T-helper 2 cell treated with Interferon-gamma antibody and Interleukin-4, amounts not matched to agents 100 ng/mL and 5 ng/mL, for 36 hours (primary cell): ENCODE measurements at regions not wholly inside any gene's neighbourhood (a gene's known extent, or its start where the extent isn't known, plus 50 kb on each side); places are given as distances from the start of the nearest gene placed in this dataset.
"Not testable (repeated sequence)": the region's sequence is repeated elsewhere in the genome, so short reads cannot be mapped to it uniquely, and the experiment has no call there.

Experiments used
- intact Hi-C: fragments of 100-400 bp; cut with micrococcal nuclease; formaldehyde crosslinking; loops from one replicate; pipeline ENCODE4 v1.15.1; 2023

- intact Hi-C loops: no loop called here
These were observed 213.0 kb downstream of the NKX6-1 start for GRCh38 chr4:84286048-84286447.

GRCh38 chr4:84279678-84280077 lies 219.4 kb downstream of the NKX6-1 start:
- intact Hi-C loops: no loop called here

- intact Hi-C loops: no loop called here
These were observed 221.2 kb downstream of the NKX6-1 start for GRCh38 chr4:84277923-84278322.

GRCh38 chr4:84276752-84277151 lies 222.3 kb downstream of the NKX6-1 start:
- intact Hi-C loops: no loop called here

DNA sequence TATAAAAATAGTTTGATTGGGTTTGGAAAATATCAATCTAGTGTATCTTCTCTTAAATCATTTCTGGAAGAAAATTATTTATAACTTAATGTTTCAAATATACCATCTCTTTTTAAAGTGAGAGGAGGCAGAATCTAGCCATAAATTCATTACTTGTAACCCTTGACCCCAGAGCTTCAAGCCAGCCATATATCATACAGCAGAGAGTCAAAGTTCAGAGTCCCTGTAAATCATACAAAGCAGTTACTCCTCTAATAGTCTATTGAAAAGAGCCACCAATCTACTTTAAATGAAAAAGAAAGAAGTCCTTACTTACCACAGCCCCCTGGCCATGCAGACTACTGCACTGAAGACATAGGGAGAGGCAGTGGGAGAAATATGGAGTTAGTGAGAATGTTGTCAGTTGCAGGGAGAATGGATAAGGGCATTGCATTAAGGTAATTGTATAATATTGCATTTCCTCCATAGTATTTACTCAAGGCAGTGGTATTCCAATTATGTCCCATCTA lies 229.5 kb downstream of the NKX6-1 start:
- intact Hi-C loops: no loop called here

- intact Hi-C loops: no loop called here
These were observed 234.4 kb downstream of the NKX6-1 start for GRCh38 chr4:84264652-84265051.

- intact Hi-C loops: no loop called here
These were observed 235.7 kb downstream of the NKX6-1 start for GRCh38 chr4:84263415-84263814.

DNA sequence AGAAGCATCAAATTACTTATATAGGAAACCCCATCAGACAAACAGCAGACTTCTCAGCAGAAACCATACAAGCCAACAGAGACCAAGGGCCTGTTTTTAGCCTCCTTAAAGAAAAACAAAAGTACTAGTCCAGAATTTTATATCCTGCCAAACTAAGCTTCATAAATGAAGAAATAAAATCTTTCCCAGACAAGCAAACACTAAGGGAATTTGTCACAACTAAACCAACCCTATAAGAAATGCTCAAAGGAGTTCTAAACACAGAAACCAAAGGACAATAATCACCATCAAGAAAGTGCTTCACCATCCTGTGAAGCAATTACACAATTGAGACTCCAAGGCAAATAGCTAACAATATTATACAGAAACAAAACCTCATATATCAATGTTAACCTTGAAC lies 238.6 kb downstream of the NKX6-1 start:
- intact Hi-C loops: no loop called here

DNA sequence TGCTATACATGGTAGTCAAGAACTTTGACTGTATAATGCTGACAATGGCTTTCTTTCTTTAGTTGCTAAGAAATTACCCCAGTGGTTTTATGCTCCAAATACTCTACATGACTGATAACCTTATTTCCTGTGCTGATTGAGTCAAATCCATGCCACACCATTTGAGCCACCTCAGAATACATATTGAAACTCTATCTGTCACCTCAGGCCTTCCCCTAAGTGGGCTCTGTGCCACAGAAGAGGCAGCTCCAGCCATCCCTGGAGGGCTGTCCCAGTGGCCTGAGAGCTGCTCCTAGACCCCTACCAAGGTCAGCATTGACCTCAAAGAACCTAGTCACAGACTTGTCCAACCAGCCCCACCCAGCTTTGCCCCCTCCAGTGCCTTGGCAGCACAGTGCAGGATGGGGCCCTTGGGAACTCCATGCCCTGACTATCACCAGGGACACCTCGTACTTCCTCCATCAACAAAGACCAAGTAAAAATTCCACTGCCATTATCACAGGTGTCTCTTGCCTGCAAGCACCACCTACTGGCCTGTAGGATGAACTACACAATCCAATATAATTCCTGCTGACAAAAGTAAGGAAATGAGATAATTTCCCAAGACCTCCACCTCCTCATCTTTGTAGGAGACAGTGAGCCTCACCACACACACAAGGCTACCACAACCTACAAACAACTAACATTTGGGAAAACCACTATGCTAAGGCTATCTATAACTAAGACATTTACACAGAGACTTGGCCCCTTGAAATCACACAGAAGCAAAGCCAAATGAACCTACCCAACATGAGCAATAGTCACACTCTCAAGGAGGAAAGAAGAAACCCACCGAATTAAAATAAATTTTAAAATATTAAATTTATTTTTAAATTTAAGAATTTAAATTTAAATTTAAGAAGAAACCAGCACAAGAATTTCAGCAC lies 239.9 kb downstream of the NKX6-1 start:
- intact Hi-C loops: no loop called here

GRCh38 chr4:84254537-84254936 lies 244.6 kb downstream of the NKX6-1 start:
- intact Hi-C loops: no loop called here

DNA sequence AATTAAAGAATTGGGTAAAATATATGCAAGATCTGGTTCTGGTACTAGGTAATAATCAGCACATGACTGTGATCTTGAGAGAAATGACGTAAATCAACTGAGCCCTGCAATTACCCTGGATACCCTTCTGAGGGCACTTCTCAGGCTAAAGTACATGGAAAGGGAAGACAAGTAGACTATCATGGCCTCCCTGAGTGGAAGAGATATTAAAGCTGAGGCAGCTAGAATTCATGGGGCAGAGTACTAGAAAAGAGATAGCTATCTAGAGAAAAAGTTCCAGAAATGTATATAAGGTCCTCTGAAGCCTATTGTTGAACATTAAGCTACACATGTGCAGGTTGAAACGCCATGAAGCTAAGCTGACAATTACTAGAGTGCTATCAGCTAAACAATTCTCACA lies 249.6 kb downstream of the NKX6-1 start:
- intact Hi-C loops: no loop called here

DNA sequence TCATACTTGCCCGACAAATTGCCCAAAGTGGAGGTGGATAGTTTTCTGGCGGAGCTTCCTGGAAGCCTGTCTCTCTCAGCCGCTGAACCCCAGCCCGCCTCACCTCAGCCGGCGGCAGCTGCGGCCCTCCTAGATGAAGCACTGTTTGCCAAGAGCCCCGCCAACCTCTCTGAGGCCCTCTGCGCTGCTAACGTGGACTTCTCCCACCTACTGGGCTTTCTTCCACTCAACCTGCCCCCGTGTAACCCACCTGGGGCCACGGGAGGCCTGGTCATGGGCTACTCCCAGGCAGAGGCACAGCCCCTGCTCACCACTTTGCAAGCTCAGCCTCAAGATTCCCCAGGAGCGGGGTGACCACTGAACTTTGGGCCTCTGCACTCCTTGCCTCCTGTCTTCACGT lies 254.1 kb downstream of the NKX6-1 start:
- intact Hi-C loops: not testable (repeated sequence)

- intact Hi-C loops: not testable (repeated sequence)
These were observed 254.7 kb downstream of the NKX6-1 start for GRCh38 chr4:84244346-84244801.

- intact Hi-C loops: no loop called here
These were observed 255.4 kb downstream of the NKX6-1 start for GRCh38 chr4:84243685-84244084.

GRCh38 chr4:84239278-84239845 lies 259.7 kb downstream of the NKX6-1 start:
- intact Hi-C loops: no loop called here

DNA sequence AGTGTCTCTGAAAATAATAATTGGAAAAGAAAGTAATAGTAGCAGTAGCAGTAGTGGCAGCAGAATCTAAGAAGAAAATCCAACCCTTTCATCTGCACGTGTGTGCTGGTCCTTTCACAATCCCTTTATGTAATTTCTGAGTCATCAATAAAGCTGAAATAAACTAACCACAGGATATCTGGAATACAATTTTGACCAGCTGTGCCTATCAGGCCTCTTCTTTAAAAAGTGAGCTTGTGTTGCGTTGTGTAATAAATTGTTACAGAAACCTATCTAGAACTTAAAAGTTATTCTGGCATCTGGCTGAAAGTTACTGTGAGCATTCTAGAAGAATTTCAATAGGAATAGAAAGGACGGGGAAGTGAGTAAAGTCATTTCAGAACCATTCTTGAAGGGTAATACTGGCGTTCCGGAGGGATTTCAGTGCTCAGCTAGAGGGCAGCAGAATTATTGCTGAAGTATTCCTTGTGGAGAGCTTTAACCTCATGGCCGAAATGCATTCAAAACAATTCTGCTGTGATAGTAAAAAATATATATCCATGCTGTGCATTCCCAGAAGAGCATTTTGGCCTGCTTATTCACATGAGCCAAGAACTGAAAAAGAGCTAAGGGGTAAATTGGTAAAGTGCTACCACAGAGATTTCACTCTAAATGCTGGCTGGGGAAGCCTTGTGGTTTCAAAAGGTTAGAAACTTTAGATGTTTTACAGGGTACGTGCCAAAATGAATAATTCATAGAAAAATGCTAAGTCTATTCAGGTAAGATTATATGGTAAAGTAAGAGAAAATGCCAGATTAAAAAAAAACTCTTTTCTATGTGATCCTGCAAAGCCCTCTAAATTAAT lies 260.6 kb downstream of the NKX6-1 start:
- intact Hi-C loops: no loop called here

DNA sequence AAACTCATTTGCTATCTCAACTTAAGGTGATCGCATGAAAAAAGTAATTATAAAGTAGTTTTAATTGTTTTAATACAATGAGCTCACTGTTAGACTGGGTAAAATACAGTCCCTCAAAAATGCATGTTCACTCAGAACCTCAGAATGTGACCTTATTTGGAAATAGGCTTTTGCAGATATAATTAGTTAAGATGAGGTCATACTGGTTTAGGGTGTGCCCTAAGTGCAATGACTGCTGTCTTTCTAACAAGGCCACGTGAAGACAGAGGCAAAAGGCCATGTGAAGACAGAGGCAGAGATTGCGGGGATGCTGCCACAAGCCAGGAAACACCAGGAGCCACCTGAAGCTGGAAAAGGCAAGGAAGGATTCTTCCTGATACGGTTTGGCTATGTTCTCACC lies 262.1 kb downstream of the NKX6-1 start:
- intact Hi-C loops: no loop called here

DNA sequence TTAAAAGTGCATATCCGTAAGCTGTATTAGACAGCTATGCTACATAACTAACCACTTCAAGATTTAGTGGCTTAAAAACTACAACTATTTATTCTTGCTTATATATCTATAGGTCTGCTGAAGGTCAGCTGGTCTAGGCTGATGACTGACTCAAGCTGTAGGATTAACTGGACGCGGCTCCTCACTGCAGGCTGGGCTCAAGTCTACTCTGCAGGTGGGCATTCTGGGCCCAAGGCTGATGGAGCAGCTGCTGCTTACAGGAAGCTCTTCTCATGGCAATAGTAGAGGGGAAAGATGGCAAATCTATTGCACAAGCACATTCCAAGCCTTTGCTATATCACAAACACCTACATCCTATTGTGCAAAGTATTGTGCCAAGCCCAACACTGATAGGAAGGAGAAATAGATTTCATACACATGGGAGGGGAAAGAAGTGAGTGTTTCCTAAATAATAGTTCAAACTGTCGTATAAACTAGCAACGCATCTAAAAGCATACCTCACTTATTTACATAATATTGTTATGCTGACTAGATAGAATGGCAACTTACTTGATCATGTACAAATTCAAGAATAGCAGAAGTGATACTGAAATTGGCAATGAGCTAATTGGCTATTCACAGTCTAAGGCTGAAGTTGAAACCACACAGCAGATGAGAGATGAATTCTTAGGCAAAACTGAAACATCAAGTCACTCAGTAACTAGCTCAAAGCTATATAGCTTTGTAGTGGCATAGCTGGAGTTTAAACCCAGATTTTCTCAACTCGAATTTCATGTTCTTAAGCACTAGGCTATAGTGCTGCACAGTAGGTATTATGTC lies 263.8 kb downstream of the NKX6-1 start:
- intact Hi-C loops: no loop called here

GRCh38 chr4:84232309-84233095 lies 266.6 kb downstream of the NKX6-1 start:
- intact Hi-C loops: no loop called here

- intact Hi-C loops: no loop called here
These were observed 267.5 kb downstream of the NKX6-1 start for GRCh38 chr4:84231539-84232055.
